ENCODE measurements at regions not wholly inside any gene's neighbourhood (a gene's known extent, or its start where the extent isn't known, plus 50 kb on each side); places are given as distances from the start of the nearest gene placed in this dataset.
"Not testable (repeated sequence)": the region's sequence is repeated elsewhere in the genome, so short reads cannot be mapped to it uniquely, and the experiment has no call there.

DNA sequence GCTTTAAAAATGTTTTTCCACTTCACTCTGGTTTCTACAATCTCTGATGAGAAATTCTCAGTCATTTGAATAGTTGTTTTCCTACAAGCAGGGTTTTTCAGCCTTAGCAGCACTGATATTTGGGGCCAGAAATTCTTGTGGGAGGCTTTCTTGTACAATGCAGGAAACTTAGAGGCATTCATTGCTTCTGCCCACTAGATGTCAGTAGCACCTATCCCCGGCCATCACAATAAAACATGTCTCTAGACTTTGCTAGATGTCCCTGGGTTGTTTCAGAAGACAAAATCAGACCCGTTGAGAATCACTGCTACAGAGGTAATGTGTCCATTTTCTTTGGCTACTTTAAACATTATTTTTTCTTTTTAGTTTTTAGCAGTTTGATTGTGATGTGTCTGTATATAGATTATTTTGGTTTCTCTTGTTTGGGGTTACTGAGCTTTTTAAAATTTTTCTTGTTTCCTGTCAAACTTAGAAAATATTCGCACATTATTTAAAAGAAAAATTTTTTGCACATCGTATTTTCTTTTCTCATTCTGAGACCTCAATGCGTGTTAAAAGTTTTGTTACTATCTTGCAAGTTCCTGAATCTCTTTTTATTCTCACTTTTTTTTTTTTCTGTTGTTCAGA lies 60.8 kb upstream of the CCDC179 start:
- DNase-seq = peak; percentile 0

DNA sequence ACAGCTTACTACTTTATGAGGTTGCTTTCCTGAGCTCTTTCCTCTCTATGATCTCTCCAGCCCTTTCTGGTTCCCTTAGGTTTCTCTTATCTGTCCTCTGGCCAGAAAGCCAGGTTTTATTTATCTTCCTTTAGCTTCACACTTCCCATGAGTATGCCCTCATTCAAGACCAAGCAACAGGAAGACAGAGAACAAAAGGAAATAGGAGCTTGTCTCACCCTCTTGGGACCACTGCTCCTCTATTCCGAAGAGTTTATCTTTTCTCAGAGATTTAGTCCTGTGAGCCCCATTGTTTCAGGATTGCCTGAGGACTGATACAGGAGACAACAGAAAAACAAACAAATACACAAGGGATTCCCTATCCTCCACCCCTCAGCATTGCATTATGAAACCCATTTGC lies 62.4 kb upstream of the CCDC179 start:
- no peak for DNase-seq

DNA sequence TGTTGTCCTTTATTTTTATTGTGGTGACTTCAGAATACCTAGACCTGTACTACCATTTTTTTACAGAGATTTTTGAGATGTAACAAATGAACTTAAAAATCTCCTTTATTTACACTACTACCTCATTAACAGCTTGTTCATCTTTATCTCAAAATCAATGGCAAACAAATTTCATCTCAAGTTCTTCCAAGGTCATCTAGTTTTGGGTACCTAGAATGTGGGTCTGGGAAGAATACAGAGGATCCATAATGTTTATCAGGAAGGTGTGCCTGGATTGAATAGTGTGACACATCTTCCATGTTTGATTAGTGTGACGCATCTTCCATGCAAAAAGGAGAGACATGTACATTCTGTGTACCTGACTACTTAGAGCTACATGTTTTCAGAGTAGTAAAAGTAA lies 63.3 kb upstream of the CCDC179 start:
- DNase-seq = no peak

DNA sequence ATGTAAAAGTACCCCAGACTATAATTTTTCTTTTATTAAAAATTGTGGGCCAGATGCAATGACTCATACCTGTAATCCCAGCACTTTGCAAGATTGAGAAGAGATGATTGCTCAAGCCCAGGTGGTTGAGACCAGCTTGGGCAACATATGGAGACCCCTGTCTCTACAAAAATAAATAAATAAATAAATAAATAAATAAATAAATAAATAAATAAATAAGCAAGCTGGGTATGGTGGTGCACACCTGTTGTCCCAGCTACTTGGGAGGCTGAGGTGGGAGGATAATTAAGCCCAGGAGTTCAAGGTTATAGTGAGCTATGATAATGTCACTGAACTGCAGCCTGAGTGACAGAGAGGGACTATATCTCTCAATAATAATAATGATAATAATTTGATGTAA lies 66.1 kb upstream of the CCDC179 start:
- DNase-seq = no peak

DNA sequence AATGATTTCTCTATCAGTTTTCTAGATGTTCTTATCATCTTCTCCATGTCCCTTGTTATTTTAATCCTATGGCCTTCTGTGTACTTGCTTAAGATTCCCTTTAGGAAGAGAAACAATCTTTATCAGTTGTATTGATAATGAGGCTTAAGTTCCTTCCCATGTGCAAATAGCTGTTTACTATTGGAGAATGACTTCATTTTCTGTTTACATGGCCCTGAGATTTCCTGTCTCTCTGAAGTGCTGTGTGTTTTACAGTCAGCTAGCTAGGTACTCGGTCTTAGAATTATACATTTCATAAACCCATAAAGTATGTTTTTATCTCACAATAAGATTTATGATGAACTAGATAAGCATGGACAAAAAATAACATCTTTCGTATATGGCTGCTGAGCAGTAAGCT lies 67.5 kb upstream of the CCDC179 start:
- DNase-seq = no peak

DNA sequence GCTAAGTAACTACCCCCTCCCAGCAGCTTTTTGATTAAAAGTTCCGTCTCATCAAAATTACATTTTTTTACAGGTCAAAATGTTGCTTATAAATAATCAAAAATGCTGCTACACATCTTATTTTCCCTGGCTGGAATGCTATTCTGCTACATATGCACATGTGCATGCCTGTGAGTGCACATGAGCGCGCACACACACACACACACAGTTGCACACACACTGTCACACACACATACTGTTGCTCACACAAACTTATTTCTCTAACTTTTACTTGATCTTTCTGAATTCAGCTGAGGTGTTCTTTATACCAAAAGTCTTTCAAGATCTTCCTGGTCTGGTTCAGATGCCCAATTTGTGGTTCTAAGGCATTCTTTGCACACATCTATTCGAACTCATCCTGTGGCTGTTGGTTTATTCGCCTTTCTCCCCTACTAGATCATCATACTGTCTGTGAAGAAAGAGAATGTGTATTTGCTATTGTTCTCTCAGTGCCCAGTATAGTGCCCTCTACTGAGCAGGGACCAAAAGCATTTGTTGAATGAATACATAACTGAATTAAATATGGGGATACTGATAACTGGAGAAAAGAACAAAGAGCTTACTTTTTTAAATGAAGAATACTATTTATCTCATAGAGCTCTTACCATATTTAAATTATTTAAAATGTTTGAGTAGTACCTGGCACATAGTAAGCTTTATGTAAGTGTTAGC lies 68.1 kb upstream of the CCDC179 start:
- no peak for DNase-seq

DNA sequence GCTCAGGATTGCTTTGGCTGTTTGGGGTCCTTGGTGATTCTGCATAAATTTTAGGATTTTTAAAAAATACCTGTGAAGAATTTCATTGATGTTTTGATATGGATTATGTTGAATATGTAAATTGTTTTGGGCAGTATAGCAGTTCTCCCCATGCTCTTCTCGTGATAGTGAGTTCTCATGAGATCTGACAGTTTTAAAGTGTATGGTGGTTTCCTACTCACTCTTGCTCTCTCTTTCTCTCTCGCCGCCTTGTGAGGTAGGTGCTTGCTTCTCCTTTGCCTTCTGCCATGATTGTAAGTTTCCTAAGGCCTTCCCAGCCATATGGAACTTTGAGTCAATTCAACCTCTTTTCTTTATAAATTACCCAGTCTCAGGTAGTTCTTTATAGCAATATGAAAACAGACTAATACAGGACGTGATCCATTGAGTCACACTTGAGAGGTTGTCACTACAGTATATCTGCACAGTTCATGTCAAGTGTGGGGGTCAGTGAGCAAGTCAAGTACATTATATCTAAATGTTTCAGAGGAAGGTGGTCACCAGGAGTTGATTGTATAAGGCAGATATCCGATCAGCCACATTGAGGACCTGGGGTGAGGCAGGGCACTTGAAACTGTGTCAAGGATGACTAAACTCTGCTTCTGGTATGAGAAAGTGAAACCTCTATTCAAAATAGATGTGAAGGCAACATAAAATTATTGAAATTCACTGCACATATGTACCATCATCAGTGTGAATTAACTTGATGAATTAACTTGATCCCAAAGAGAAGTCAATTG lies 70.7 kb upstream of the CCDC179 start:
- no peak for DNase-seq

DNA sequence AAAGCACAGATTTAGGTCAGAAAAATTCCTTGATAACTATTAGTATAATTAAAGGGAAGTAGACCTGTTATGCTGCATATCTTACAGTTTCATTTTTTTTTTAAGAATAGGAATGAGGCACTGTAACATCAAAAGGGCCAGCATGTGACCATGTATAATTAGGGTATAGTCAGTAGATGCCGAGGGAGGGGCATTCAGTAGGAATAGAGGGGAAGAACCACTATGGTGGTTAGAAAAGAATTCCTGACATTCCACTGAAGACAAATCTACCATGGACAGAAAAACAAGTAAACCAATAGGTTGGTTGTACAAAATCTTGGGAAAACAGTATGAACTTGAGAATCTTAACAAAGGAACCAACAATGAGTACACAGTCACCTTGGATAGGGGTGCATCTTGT lies 78.4 kb upstream of the CCDC179 start:
- DNase-seq = no peak

DNA sequence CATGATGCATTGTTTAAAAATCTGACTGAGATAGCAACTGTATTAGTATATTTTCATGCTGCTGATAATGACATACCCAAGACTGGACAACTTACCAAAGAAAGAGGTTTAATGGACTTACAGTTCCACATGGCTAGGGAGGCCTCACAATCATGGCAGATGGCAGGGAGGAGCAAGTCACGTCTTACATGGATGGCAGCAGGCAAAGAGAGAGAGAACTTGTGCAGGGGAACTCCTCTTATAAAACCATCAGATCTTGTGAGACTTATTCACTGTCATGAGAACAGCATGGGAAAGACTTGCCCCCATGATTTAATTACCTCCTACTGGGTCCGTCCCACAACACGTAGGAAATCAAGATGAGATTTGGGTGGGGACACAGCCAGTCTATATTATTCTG lies 81.3 kb upstream of the CCDC179 start:
- DNase-seq = not testable (repeated sequence)

DNA sequence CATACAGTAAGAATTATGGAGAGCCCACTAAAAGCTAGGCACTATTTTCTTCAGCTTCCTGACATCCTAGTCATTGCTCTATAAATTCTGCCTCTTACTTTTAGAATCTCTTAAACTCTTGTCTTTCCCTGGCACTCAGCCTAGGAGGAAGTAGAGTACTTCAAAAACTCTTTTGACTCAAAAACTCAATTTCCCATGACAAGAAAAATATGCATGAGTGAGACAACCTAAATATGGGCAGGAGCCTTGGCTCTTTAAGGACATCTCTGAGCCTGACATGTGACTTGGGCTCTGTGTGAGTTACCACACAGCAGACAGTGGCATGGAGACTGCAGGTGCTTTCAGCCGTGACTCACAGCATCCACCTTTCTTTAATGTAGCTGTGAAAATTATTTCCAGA lies 97.5 kb upstream of the CCDC179 start:
- no peak for DNase-seq

DNA sequence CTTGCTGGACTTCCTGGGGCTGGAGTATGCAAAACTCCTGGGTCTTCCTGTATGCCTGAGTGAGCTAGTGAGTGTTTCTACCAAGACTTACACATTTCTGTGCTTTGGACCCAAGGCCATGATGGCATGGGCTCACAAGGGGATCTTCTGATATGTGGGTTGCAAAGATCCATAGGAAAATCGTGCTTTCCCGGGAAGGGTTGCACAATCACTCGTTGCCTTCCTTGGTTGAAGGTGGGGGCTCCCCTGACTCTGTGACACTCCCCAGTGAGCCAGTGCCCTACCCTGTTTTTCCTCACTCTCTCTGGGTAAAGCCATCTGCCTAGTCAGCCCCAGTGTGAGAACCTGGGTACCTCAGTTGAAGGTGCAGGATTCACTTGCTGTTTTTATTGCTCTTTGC lies 114.0 kb upstream of the CCDC179 start:
- DNase-seq = no peak

DNA sequence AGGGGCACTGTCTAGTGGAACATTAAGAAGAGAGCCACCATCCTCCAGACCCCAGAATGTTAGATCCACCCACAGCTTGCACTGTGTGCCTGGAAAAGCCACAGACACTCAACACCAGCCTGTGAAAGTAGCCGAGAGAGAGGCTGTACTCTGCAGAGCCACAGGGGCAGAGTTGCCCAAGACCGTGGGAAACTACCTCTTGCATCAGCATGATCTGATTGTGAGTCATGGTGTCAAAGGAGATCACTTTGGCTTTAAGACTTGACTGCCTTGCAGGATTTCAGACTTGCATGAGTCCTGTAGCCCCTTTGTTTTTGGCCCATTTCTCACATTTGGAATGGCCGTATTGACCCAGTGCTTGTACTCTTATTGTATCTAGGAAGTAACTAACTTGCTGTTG lies 115.9 kb upstream of the CCDC179 start:
- no peak for DNase-seq

DNA sequence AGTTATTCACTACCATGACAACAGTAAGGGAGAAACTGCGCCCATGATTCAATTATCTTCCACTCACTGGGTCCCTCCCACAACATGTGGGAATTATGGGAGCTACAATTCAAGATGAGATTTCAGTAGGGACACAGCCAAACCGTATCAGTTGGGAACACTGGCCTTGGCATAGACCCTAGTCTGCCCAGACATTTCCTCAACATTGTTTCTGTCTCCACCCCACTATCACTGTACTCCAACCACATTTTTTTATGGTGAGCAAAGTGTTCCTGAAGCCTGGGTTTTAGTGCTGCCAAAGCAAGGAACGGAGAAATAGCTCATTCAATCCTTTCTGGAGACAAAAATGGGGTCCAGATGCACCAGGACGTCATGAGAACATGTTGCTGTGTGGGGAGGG lies 122.6 kb upstream of the CCDC179 start:
- no peak for DNase-seq

DNA sequence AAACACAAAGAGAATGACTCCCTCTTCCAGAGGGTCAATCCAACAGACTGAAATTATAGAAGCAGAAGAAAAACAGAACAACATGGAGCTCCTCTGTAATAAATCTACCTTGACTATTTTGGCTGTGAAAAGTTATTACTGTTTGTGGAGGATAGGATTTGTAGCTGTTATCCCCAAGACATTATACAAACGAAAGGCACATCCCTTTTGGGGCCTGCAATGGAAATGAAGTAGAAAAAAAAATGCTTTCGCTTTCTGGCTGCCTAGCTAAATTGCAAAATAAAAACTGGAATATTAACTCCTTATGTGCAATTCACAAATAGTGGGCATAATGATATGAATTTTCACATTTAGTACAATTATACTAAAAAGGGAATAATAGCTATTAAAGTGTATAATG lies 123.8 kb upstream of the CCDC179 start:
- no peak for DNase-seq

DNA sequence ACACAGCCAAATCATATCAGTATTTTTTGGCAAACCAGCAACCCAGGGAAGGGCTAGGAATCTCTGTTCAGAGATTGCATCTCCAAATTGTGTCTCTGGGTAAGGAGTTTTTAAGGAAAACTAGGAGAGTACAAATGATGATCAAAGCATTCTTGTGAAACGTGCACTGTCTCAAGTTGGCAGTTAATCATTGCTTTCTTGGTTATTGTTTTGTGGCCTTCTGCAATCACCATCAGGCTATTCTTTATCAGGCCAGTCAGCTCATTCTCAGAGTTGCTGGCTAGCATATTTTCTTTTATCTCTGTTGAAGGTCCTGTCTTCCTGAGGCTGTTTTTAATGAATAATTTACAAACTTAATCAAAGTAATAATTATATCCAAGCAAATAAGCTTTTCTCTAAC lies 129.1 kb upstream of the CCDC179 start:
- no peak for DNase-seq

DNA sequence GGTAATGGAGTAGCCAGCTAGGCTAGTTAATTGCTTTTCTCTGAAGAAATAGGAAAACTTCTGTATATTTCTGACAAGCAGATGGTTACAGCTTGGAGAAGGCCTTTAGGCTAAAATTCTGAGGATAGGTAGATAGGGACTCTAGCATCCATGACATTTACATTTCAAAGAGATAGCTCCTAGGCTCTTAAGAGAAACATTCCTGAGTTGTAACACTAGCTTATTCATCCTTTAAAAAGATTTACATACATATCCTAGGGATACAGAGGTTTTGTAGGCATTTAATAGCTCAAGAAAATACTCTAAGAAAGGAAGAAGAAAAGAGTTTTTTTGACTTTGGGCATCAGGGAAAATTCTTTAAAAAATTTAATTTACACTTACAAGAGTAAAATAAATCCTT lies 130.9 kb upstream of the CCDC179 start:
- DNase-seq = no peak

DNA sequence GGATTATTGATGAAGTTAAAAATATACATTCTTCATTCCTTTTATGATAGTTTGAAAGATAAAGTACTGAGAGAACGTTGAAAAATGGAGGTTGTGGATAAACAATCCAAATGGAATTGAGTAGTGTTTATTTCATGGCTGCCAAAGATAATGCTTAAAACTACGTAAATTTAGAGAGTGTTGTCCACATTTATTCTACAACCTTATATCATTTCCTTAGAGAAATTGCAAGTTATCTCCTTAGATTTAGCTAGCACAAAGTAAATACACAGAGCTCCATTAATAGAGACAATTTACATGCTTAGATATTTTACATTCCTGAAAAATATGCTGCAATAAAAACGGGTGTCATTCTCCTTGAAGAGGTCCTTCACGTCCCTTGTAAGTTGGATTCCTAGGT lies 146.5 kb upstream of the CCDC179 start:
- no peak for DNase-seq

DNA sequence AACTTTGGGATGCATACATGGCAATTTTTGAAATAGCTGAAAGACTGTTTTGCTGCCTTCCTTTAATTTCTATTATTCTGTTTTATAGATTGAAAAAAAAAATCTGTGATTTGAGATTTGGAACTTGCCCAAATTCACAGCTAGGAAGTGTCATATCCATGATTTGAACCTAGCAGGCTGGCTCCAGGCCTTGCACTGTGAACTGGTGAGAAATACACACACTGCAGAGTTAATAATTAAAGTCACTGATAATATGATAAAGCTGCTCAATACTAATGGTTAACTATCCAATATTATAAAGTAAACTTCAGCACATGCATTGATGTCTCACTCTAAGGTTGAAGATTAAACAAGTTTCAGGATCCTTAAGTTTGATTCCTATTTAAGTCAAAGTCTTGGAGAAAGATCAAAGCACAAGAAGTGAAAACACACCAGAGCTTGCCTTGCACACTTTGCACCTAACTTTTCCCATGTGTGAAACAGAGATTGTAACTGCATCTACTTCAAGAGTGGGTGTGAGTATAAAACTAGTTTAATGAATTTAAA lies 150.6 kb upstream of the CCDC179 start:
- DNase-seq = no peak

DNA sequence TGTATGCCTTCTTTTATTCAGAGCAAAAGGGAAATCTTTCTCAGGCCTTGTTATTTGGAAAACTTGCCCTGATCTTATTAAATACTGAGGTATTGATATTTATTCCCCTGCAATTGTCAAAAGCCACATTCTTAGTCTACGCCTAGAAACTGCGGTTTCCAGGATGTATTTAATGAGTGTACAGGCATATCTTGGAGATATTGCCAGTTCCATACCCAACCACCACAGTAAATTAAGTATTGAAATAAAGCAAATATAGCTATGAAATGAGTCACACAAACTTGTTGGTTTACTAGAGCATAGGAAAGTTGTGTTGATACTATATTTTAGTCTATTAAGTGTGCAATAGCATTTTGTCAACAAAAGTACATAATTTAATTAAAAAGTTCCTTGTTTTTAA lies 152.7 kb upstream of the CCDC179 start:
- DNase-seq = no peak

DNA sequence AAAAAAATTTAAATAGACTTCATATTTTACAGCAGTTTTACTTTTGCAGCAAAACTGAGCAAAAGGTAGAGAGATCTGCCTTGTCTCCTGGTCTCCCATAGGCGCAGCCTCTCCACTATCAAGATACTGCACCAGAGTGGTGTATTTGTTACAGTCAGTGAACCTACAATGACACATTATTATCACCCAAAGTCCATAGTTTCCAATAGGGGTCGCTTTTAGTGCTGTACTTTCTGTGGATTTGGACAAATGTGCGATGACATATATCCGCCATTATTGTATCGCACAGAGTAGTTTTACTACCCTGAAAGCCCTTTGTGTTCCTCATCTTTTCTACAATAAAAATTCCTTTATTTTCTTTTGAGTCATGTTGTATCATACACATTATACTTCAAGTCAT lies 153.2 kb upstream of the CCDC179 start:
- no peak for DNase-seq

DNA sequence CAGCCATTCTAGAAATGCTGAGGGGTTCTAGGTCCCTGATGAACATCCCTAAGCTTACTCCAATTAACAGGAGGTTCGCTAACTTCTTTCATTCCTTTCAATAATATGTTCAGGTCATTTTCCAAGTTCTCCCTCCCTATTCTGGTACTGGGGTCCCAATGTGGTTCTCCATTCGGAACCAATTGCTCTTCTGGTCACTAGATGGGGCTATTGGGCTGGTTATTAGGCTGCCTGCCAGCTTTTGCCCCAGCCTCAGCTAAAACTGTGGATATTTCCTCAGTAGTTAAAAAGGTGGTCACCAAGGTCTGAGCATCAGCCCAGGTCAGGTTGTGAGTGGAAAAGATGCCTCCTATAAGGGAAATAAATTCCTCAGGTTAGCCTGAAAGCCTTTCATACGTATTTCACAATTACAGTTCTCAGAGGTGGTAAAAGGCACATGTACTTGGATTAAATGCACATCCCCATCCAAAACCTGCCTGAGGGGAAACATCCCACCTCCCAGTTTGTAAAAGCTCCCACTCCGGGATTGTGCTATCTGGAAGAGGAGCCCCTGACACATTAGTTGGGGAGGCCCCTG lies 161.1 kb upstream of the CCDC179 start:
- DNase-seq = no peak

DNA sequence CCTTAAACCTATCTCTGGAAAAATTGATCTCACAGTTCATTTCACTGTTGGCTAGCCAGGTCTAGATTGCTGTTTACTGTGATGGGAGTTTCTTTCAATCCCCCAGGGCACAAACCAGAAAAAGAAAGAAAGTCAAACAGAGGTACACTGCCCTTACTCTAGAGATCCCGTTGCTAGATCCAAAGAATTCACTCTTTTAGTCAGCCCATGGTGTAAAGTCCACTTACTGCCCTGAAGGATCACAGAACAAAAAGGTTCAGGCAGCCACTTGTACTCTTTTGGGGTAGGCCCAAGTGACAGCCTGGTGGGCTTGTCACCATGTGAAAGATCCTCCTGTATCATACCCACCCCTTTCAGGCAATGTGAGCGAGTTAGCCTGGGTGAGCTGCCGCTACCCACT lies 162.6 kb upstream of the CCDC179 start:
- no peak for DNase-seq

DNA sequence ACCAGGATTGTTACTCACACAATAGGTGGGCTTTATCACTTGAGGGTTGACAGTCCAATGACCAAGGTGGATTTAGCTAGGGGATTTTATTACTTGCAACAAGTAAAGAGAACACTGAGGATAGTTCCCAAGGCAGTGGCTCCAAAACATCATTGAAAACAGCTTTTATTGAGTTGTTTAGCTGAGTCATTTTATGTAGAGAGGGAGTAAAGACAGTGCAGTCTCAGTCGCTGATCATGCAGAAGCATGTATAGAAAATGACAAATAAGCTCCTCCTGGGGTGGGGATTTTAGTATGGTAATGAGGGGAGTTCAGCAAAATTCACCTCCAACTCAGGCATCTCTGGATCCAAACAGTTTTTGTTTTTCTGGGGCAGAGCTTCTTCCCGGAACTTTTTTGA lies 163.0 kb upstream of the CCDC179 start:
- no peak for DNase-seq

DNA sequence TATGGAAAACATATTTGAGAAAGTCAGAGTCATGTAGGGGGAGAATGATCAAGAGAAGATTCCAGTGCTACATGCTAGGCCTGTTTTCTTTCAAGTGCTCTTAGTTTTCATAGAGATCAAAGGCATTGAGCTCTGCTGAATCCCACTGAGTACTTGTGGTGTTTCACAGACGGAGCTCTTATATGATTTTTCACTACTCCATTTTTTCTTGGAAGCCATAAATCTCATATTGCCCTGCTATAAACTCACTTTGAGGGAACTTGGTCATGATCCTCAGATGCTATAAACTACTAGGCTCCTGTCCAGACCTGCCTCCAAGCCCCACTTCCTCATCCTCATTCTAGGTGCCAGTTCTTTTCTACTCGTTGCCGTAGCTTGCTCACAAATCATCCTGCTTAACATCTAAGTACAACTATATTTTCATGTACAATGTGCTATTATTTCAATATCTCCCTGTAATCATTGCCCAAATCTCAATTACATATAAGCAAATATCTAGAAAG lies 180.8 kb upstream of the CCDC179 start:
- DNase-seq = no peak

Measured in DMS 273 treated with DMSO at 0.1 percent for 48 hours (cell line).